ENCODE measurements at regions not wholly inside any gene's neighbourhood (a gene's known extent, or its start where the extent isn't known, plus 50 kb on each side); places are given as distances from the start of the nearest gene placed in this dataset.

- H3K79me2 ChIP-seq (ENCODE audit: insufficient read depth, low read length): no peaks in the 10 kb centered on the region
- no peaks in the 10 kb centered on the region for H3F3A ChIP-seq (ENCODE audit: low read depth)
- no peak overlapping the region for H3K4me3 ChIP-seq (ENCODE audit: low read length, poor library complexity, severe bottlenecking)
- no peak overlapping the region for H3K9ac ChIP-seq (ENCODE audit: low read depth, low read length, poor library complexity, severe bottlenecking)
- H3K36me3 ChIP-seq (ENCODE audit: insufficient read depth, low read length): no peaks in the 10 kb centered on the region
- no peaks in the 10 kb centered on the region for H3K27me3 ChIP-seq (ENCODE audit: insufficient read depth, low read length, poor library complexity, severe bottlenecking)
- no peaks in the 10 kb centered on the region for H3K9me2 ChIP-seq (replicated peaks; ENCODE audit: low read depth, low read length)
- H3K4me2 ChIP-seq (ENCODE audit: low read depth, low read length, poor library complexity, severe bottlenecking): no peak overlapping the region
- H3K4me1 ChIP-seq (ENCODE audit: insufficient read depth, low read length, poor library complexity, severe bottlenecking): no peaks in the 10 kb centered on the region
- TF ChIP-seq CTCF (conservative IDR thresholded peaks at IDR 0.05; ENCODE audit: low read length) (no peak), EZH2phosphoT487 (IDR thresholded peaks at IDR 0.05; ENCODE audit: borderline replicate concordance) (no peak)
- H4K20me1 ChIP-seq (ENCODE audit: insufficient read depth, low read length, poor library complexity, severe bottlenecking): no peaks in the 10 kb centered on the region
- H2AFZ ChIP-seq (ENCODE audit: low read length): no peak overlapping the region
- no peaks in the 10 kb centered on the region for H3K9me3 ChIP-seq (ENCODE audit: insufficient read depth, low read depth, low read length)
Measured at GRCh38 chr5:130893006-130893405, 272.1 kb downstream of the HINT1 start.

GRCh38 chr5:130890610-130891009 lies 274.4 kb downstream of the HINT1 start:
- Histone ChIP-seq H3K36me3 (ENCODE audit: insufficient read depth, low read length) (no peaks in the 10 kb centered on the region), H3F3A (ENCODE audit: low read depth) (no peaks in the 10 kb centered on the region), H3K4me2 (ENCODE audit: low read depth, low read length, poor library complexity, severe bottlenecking) (no peak overlapping the region), H3K79me2 (ENCODE audit: insufficient read depth, low read length) (no peaks in the 10 kb centered on the region), H3K27me3 (ENCODE audit: insufficient read depth, low read length, poor library complexity, severe bottlenecking) (no peaks in the 10 kb centered on the region), H3K4me3 (ENCODE audit: low read length, poor library complexity, severe bottlenecking) (no peak overlapping the region), H3K9me3 (ENCODE audit: insufficient read depth, low read depth, low read length) (no peaks in the 10 kb centered on the region), H3K9ac (ENCODE audit: low read depth, low read length, poor library complexity, severe bottlenecking) (no peak overlapping the region), H3K9me2 (replicated peaks; ENCODE audit: low read depth, low read length) (no peaks in the 10 kb centered on the region), H2AFZ (ENCODE audit: low read length) (no peak overlapping the region), H4K20me1 (ENCODE audit: insufficient read depth, low read length, poor library complexity, severe bottlenecking) (no peaks in the 10 kb centered on the region), H3K4me1 (ENCODE audit: insufficient read depth, low read length, poor library complexity, severe bottlenecking) (no peaks in the 10 kb centered on the region)
- TF ChIP-seq CTCF (conservative IDR thresholded peaks at IDR 0.05; ENCODE audit: low read length): no peak
- TF ChIP-seq EZH2phosphoT487 (IDR thresholded peaks at IDR 0.05; ENCODE audit: borderline replicate concordance): no peak

DNA sequence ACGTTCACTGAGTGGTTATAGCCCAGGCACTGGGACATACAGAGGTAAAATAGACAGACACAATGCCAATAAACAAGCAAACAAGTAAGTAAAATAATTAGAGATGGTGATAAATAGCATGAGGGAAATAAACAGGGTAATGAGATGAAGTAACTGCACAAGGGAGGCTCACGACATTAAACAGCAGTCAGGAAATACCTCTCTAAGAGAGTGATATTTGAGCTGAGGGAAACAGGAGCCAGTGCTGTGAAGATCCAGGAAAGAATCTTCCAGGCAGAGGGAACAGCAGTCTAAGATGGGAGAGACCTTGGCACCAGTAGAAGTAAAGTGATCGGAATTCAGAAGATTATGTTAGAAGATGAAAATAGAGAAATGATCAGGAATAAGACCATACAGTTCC lies 279.4 kb downstream of the HINT1 start:
- Histone ChIP-seq H3K4me2 (ENCODE audit: low read depth, low read length, poor library complexity, severe bottlenecking) (no peak overlapping the region), H2AFZ (ENCODE audit: low read length) (no peak overlapping the region), H3F3A (ENCODE audit: low read depth) (no peaks in the 10 kb centered on the region), H3K79me2 (ENCODE audit: insufficient read depth, low read length) (no peaks in the 10 kb centered on the region), H3K27me3 (ENCODE audit: insufficient read depth, low read length, poor library complexity, severe bottlenecking) (no peaks in the 10 kb centered on the region), H3K9me3 (ENCODE audit: insufficient read depth, low read depth, low read length) (no peaks in the 10 kb centered on the region), H3K9me2 (replicated peaks; ENCODE audit: low read depth, low read length) (no peaks in the 10 kb centered on the region), H3K36me3 (ENCODE audit: insufficient read depth, low read length) (no peaks in the 10 kb centered on the region), H3K9ac (ENCODE audit: low read depth, low read length, poor library complexity, severe bottlenecking) (no peak overlapping the region), H4K20me1 (ENCODE audit: insufficient read depth, low read length, poor library complexity, severe bottlenecking) (no peaks in the 10 kb centered on the region), H3K4me1 (ENCODE audit: insufficient read depth, low read length, poor library complexity, severe bottlenecking) (no peaks in the 10 kb centered on the region), H3K4me3 (ENCODE audit: low read length, poor library complexity, severe bottlenecking) (no peak overlapping the region)
- no peak for TF ChIP-seq EZH2phosphoT487 (IDR thresholded peaks at IDR 0.05; ENCODE audit: borderline replicate concordance)

- Histone ChIP-seq H3K36me3 (ENCODE audit: insufficient read depth, low read length) (no peaks in the 10 kb centered on the region), H3K9me3 (ENCODE audit: insufficient read depth, low read depth, low read length) (no peaks in the 10 kb centered on the region), H3K4me1 (ENCODE audit: insufficient read depth, low read length, poor library complexity, severe bottlenecking) (no peaks in the 10 kb centered on the region), H3K79me2 (ENCODE audit: insufficient read depth, low read length) (no peaks in the 10 kb centered on the region), H2AFZ (ENCODE audit: low read length) (no peak overlapping the region), H3K27me3 (ENCODE audit: insufficient read depth, low read length, poor library complexity, severe bottlenecking) (no peaks in the 10 kb centered on the region), H4K20me1 (ENCODE audit: insufficient read depth, low read length, poor library complexity, severe bottlenecking) (no peaks in the 10 kb centered on the region), H3F3A (ENCODE audit: low read depth) (no peaks in the 10 kb centered on the region), H3K4me2 (ENCODE audit: low read depth, low read length, poor library complexity, severe bottlenecking) (no peak overlapping the region), H3K9me2 (replicated peaks; ENCODE audit: low read depth, low read length) (no peaks in the 10 kb centered on the region), H3K4me3 (ENCODE audit: low read length, poor library complexity, severe bottlenecking) (no peak overlapping the region), H3K9ac (ENCODE audit: low read depth, low read length, poor library complexity, severe bottlenecking) (no peak overlapping the region)
- TF ChIP-seq EZH2phosphoT487 (IDR thresholded peaks at IDR 0.05; ENCODE audit: borderline replicate concordance) (no peak), CTCF (conservative IDR thresholded peaks at IDR 0.05; ENCODE audit: low read length) (no peak)
Measured at GRCh38 chr5:130885027-130885426, 280.0 kb downstream of the HINT1 start.
